ENCODE measurements at regions not wholly inside any gene's neighbourhood (a gene's known extent, or its start where the extent isn't known, plus 50 kb on each side); places are given as distances from the start of the nearest gene placed in this dataset.

DNA sequence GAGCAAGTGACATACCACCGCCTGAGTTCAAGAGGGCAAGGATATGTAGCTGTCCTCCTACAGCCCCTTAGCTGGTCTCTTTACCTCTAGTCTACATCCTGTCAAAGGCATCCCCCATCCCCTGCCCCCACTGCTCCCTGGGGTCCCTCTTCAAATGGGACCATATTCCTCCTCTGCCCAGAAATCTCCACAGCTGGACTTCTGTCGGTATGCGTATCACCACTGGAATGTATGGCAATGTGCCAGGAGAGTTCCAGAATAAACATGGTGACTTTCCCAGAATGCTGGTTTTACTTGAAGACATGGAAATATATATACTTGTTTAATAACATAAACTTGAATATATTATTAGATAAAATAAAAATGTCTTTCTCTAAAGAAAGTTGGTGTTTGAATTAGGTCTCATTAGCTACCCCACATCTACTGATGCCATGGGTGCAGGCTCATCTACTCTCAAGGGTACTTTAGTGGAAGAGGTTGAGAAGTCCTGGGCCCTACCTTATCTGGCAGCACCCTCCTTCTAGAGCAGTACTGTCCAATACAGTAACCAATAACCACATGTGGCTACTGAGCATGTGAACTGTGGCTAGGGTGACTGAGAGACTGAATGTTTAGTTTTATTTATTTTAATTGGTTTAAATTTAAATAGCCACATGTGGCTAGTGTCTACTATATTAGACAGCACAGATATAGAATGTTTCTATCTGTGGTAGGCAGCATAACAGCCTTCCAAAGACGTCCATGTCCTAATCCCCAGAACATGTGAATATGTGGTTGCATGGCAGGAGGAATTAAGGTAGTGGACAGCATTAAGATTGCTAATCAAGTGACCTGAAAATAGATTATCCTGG, 181.7 kb upstream of the SLC30A5 start:
- Histone ChIP-seq H3K9me3 (ENCODE audit: control insufficient read depth in 1 of 2, insufficient read depth in 1 of 2, low read length in 2 of 2) (no peaks in the 10 kb centered on the region), H3K27me3 (ENCODE audit: control insufficient read depth in 1 of 2, insufficient read depth in 2 of 2, low read length in 2 of 2) (no peaks in the 10 kb centered on the region), H3K27ac (ENCODE audit: low read depth in 1 of 2, low read length in 2 of 2) (no peak overlapping the region), H3K36me3 (ENCODE audit: insufficient read depth, low read length) (no peaks in the 10 kb centered on the region), H3K4me3 (ENCODE audit: low read length) (no peak overlapping the region), H3K4me1 (ENCODE audit: insufficient read depth, low read length) (no peaks in the 10 kb centered on the region)
- no peaks in the 10 kb centered on the region for H3K27me3 Mint-ChIP-seq
- ChIA-PET POLR2A (no interaction called here), CTCF (no interaction called here)
- TF ChIP-seq, protein P1, sequence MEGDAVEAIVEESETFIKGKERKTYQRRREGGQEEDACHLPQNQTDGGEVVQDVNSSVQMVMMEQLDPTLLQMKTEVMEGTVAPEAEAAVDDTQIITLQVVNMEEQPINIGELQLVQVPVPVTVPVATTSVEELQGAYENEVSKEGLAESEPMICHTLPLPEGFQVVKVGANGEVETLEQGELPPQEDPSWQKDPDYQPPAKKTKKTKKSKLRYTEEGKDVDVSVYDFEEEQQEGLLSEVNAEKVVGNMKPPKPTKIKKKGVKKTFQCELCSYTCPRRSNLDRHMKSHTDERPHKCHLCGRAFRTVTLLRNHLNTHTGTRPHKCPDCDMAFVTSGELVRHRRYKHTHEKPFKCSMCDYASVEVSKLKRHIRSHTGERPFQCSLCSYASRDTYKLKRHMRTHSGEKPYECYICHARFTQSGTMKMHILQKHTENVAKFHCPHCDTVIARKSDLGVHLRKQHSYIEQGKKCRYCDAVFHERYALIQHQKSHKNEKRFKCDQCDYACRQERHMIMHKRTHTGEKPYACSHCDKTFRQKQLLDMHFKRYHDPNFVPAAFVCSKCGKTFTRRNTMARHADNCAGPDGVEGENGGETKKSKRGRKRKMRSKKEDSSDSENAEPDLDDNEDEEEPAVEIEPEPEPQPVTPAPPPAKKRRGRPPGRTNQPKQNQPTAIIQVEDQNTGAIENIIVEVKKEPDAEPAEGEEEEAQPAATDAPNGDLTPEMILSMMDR (IDR thresholded peaks at IDR 0.05) = no peak
- no peak overlapping the region for H3K4me3 Mint-ChIP-seq
- no peak overlapping the region for H3K27ac Mint-ChIP-seq
- H3K36me3 Mint-ChIP-seq (ENCODE audit: low read depth) = no peaks in the 10 kb centered on the region
- no peaks in the 10 kb centered on the region for H3K4me1 Mint-ChIP-seq (ENCODE audit: low read depth)
- intact Hi-C loops (cut with DNase I, micrococcal nuclease) = no loop called here
- ATAC-seq (ENCODE audit: poor library complexity) = no peak
- peaks cover 2% of the 10 kb centered on the region for H3K9me3 Mint-ChIP-seq
- DNase-seq = no peak

DNA sequence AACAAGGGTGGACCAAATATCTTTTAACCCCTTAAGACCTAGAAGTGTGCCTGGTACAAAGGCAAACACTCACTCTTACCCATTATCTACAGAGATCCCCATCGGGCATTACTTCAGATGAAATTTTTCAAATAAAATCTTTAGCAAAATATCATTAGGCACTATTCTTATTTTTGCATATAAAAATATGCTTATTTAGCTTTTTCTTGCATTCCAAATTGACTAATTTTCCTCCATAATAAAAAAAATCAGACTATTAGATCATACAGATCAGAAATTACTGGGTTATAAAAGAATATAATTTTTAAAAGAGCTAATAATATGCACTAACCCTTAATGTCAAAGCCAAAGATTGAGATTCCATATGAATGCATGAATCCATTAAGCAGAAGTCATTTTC, 178.7 kb upstream of the SLC30A5 start:
- TF ChIP-seq, protein P1 (IDR thresholded peaks at IDR 0.05) = no peak
- intact Hi-C loops (cut with DNase I, micrococcal nuclease) = no loop called here
- Histone ChIP-seq H3K27ac (ENCODE audit: low read depth in 1 of 2, low read length in 2 of 2) (no peak overlapping the region), H3K27me3 (ENCODE audit: control insufficient read depth in 1 of 2, insufficient read depth in 2 of 2, low read length in 2 of 2) (no peaks in the 10 kb centered on the region), H3K4me1 (ENCODE audit: insufficient read depth, low read length) (no peaks in the 10 kb centered on the region), H3K36me3 (ENCODE audit: insufficient read depth, low read length) (no peaks in the 10 kb centered on the region), H3K9me3 (ENCODE audit: control insufficient read depth in 1 of 2, insufficient read depth in 1 of 2, low read length in 2 of 2) (peaks cover 3 to 6% of the 10 kb centered on the region in 2 experiments), H3K4me3 (ENCODE audit: low read length) (no peak overlapping the region)
- DNase-seq (no peak), ATAC-seq (ENCODE audit: poor library complexity) (no peak)
- ChIA-PET POLR2A (no interaction called here), CTCF (no interaction called here)
- Mint-ChIP-seq H3K9me3 (peaks cover 3% of the 10 kb centered on the region), H3K27me3 (peaks cover 4% of the 10 kb centered on the region), H3K36me3 (ENCODE audit: low read depth) (no peaks in the 10 kb centered on the region), H3K4me1 (ENCODE audit: low read depth) (no peaks in the 10 kb centered on the region), H3K4me3 (no peak overlapping the region), H3K27ac (no peak overlapping the region)

DNA sequence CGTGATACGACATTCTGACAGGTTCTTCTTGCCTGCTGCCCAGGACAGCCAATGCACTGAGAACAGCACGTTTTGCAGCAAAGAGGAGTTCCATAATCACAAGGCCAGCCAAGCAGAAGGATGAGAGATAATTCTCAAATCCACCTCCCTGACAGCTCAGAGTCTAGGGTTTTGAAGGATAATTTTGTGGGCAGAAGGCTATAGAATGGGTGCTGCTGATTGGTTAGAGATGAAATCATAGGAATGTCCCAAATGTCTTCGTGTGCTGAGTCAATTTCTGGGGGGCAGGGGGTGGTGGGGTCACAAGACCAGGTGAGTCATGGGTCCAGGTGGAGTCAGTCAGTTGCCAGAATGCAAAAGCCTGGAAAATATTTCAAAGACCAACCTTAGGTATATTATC, 175.5 kb upstream of the SLC30A5 start:
- H3K9me3 ChIP-seq (ENCODE audit: control insufficient read depth in 1 of 2, insufficient read depth in 1 of 2, low read length in 2 of 2) = peaks cover 3 to 15% of the 10 kb centered on the region in 2 experiments
- Mint-ChIP-seq H3K27ac (no peak overlapping the region), H3K36me3 (ENCODE audit: low read depth) (no peaks in the 10 kb centered on the region), H3K9me3 (peaks cover 3% of the 10 kb centered on the region), H3K4me1 (ENCODE audit: low read depth) (no peaks in the 10 kb centered on the region), H3K4me3 (no peak overlapping the region), H3K27me3 (peaks cover 4% of the 10 kb centered on the region)
- intact Hi-C loops (cut with DNase I, micrococcal nuclease) = no loop called here
- ChIA-PET CTCF (no interaction called here), POLR2A (no interaction called here)
- no peak for DNase-seq
- no peaks in the 10 kb centered on the region for H3K36me3 ChIP-seq (ENCODE audit: insufficient read depth, low read length)
- no peak overlapping the region for H3K4me3 ChIP-seq (ENCODE audit: low read length)
- H3K27ac ChIP-seq (ENCODE audit: low read depth in 1 of 2, low read length in 2 of 2) = no peak overlapping the region
- no peak for ATAC-seq (ENCODE audit: poor library complexity)
- H3K27me3 ChIP-seq (ENCODE audit: control insufficient read depth in 1 of 2, insufficient read depth in 2 of 2, low read length in 2 of 2) = no peaks in the 10 kb centered on the region
- H3K4me1 ChIP-seq (ENCODE audit: insufficient read depth, low read length) = no peaks in the 10 kb centered on the region
- TF ChIP-seq, protein P1 (IDR thresholded peaks at IDR 0.05) = no peak

All from CD4-positive, alpha-beta T cell (primary cell).